ENCODE measurements at regions not wholly inside any gene's neighbourhood (a gene's known extent, or its start where the extent isn't known, plus 50 kb on each side); places are given as distances from the start of the nearest gene placed in this dataset.

DNA sequence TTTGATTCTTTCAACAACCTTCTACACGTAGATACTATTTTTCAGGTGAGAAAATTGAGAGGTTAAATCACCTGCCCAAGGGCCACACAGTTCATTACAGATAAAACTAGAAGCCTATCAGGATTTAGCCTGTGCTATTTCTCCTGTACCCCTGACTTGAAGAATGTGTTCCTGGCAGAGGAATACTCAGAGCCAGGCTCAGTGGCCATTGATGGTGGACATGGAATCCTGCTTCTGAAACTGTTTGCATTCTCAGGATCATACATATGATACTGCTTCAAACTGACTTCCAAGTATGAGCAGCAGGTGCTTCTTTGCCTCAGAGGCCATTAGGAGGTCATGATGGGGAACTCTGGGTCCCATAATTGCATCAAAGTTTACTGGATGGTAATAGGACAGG is 348.6 kb downstream of the ADRA2A start:
- intact Hi-C loops (cut with DNase I, micrococcal nuclease) = no loop called here
- Histone ChIP-seq H3K9me3 (no peaks in the 10 kb centered on the region), H3K4me1 (ENCODE audit: low read depth) (no peaks in the 10 kb centered on the region), H3K36me3 (ENCODE audit: low read depth) (no peaks in the 10 kb centered on the region), H3K4me3 (no peak overlapping the region)
- DNase-seq = no peak
- ATAC-seq = no peak
- TF ChIP-seq, protein P1, sequence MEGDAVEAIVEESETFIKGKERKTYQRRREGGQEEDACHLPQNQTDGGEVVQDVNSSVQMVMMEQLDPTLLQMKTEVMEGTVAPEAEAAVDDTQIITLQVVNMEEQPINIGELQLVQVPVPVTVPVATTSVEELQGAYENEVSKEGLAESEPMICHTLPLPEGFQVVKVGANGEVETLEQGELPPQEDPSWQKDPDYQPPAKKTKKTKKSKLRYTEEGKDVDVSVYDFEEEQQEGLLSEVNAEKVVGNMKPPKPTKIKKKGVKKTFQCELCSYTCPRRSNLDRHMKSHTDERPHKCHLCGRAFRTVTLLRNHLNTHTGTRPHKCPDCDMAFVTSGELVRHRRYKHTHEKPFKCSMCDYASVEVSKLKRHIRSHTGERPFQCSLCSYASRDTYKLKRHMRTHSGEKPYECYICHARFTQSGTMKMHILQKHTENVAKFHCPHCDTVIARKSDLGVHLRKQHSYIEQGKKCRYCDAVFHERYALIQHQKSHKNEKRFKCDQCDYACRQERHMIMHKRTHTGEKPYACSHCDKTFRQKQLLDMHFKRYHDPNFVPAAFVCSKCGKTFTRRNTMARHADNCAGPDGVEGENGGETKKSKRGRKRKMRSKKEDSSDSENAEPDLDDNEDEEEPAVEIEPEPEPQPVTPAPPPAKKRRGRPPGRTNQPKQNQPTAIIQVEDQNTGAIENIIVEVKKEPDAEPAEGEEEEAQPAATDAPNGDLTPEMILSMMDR (IDR thresholded peaks at IDR 0.05) = no peak

DNA sequence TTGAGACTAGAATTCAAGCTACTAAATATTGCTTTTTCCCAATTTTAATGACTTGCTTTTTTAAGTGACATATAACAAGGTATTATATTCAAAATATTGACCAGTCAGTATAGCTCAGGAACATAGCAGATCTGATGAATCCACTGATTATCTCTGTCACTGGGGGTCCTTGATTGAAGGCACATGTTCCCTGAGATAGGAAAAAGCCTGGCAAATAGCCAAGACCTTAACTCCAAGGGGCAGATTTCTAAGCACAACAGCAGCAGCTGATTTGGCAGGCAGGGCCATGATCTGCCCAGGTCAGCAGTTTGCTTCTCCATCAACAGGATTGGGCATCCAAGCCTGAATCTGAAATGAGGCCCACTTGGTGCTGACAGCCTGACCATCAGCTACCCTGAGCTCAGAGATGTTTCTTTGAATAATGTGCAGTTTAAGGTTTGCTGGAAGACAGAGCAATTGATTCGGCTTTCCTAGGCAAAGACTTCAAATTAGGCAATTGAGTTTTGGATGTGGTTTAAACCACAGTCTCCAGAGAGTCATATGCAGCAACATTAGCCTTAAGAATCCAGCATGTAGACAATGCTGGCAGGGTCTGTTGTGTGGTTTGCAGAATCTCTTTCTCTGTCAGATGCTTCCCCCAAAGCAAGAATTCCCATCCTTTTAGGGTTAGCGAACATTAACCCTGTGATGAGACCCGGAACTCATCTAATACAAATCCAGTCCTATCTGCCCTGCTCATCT is 352.6 kb downstream of the ADRA2A start:
- no peaks in the 10 kb centered on the region for H3K36me3 ChIP-seq (ENCODE audit: low read depth)
- intact Hi-C loops (cut with DNase I, micrococcal nuclease) = no loop called here
- no peak overlapping the region for H3K4me3 ChIP-seq
- H3K4me1 ChIP-seq (ENCODE audit: low read depth) = no peaks in the 10 kb centered on the region
- TF ChIP-seq, protein P1 (IDR thresholded peaks at IDR 0.05) = no peak
- ATAC-seq (no peak), DNase-seq (no peak)
- H3K9me3 ChIP-seq = no peaks in the 10 kb centered on the region

DNA sequence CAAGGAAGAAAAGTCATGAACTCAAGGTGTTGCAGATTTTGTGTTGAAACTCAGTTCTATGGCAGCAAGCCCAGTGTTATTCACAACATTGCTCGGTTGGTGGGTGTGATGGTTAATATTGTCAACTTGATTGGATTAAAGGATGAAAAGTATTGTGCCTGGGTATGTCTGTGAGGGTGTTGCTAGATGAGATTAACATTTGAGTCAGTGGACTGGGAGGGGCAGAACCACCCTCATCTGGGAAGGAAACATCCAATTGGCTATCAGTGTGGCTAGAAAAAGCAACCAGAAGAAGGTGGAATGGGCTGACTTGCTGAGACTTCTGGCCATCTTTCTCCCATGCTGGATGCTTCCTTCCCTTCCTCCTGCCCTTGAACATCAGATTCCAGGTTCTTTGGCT is 353.2 kb downstream of the ADRA2A start:
- Histone ChIP-seq H3K36me3 (ENCODE audit: low read depth) (no peaks in the 10 kb centered on the region), H3K4me3 (no peak overlapping the region), H3K9me3 (no peaks in the 10 kb centered on the region), H3K4me1 (ENCODE audit: low read depth) (no peaks in the 10 kb centered on the region)
- intact Hi-C loops (cut with DNase I, micrococcal nuclease) = no loop called here
- ATAC-seq = no peak
- TF ChIP-seq, protein P1 (IDR thresholded peaks at IDR 0.05) = no peak
- DNase-seq = no peak

- ATAC-seq (no peak), DNase-seq (no peak)
- TF ChIP-seq, protein P1 (IDR thresholded peaks at IDR 0.05) = no peak
- Histone ChIP-seq H3K9me3 (no peaks in the 10 kb centered on the region), H3K4me3 (no peak overlapping the region), H3K36me3 (ENCODE audit: low read depth) (no peaks in the 10 kb centered on the region), H3K4me1 (ENCODE audit: low read depth) (no peaks in the 10 kb centered on the region)
- intact Hi-C loops (cut with DNase I, micrococcal nuclease) = no loop called here
These were observed 355.8 kb downstream of the ADRA2A start for GRCh38 chr10:111432588-111432987.

DNA sequence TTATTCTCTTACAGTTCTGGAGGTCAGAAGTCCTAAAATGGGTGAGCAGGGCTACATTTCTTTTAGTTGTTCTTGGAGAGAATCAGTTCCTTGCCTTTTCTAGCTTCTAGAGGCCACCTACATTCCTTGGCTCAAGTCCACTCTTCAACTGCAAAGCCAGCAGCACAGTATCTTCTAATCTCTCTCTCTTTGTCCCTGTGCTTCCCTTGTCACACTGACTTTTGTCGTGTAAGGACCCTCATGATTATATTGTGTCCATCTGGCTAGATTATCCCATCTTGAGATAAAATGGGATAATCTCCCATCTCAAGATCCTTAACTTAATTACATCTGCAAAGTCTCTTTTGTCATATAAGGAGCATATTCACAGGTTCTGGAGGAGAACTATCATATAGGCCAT is 359.0 kb downstream of the ADRA2A start:
- DNase-seq = no peak
- Histone ChIP-seq H3K4me1 (ENCODE audit: low read depth) (no peaks in the 10 kb centered on the region), H3K36me3 (ENCODE audit: low read depth) (no peaks in the 10 kb centered on the region), H3K9me3 (no peaks in the 10 kb centered on the region), H3K4me3 (no peak overlapping the region)
- no peak for ATAC-seq
- TF ChIP-seq, protein P1 (IDR thresholded peaks at IDR 0.05) = no peak
- intact Hi-C loops (cut with DNase I, micrococcal nuclease) = no loop called here

All from mucosa of descending colon (tissue), 3 donors.